Right atrium auricular region (tissue), 2 donors: ENCODE measurements at regions not wholly inside any gene's neighbourhood (a gene's known extent, or its start where the extent isn't known, plus 50 kb on each side); places are given as distances from the start of the nearest gene placed in this dataset.

ENCODE experiments used
- DNase-seq: peaks from one replicate; pipeline ENCODE4 v3.0.0-alpha.2; 2019; ENCODE audit warnings: low spot score
- H3K27ac ChIP-seq, 2 donors: fragments of 200-600 bp; sonication (generic); 1 replicate in 1 of 2; 2 replicates in 1 of 2; pipeline ENCODE4 v1.5.1; 2016 to 2019
- H3K27me3 ChIP-seq, 2 donors: fragments of 200-600 bp; sonication (generic); one replicate each; pipeline versions ENCODE4 v1.5.1 to v1.6.0; 2017 to 2019
- H3K36me3 ChIP-seq: fragments of 200-600 bp; sonication (generic); one replicate; pipeline ENCODE4 v1.5.1; 2016
- H3K4me1 ChIP-seq, 2 donors: fragments of 200-600 bp; sonication (generic); one replicate each; pipeline versions ENCODE4 v1.5.1 to v1.6.0; 2017 to 2019
- H3K4me3 ChIP-seq, 2 donors: fragments of 200-600 bp; sonication (generic); 1 replicate in 1 of 2; 2 replicates in 1 of 2; pipeline ENCODE4 v1.5.1; 2017 to 2019; ENCODE audit warnings: mild to moderate bottlenecking in 1 of 2, moderate library complexity in 1 of 2
- H3K9me3 ChIP-seq, 2 donors: fragments of 200-600 bp; sonication (generic); one replicate each; pipeline ENCODE4 v1.5.1; 2019
- CTCF ChIP-seq, 2 donors: fragments of 200-600 bp; sonication (generic); IDR thresholded peaks; one replicate each; pipeline ENCODE4 v1.5.1; 2019; ENCODE audit warnings: antibody characterized with exemption in 2 of 2

DNA sequence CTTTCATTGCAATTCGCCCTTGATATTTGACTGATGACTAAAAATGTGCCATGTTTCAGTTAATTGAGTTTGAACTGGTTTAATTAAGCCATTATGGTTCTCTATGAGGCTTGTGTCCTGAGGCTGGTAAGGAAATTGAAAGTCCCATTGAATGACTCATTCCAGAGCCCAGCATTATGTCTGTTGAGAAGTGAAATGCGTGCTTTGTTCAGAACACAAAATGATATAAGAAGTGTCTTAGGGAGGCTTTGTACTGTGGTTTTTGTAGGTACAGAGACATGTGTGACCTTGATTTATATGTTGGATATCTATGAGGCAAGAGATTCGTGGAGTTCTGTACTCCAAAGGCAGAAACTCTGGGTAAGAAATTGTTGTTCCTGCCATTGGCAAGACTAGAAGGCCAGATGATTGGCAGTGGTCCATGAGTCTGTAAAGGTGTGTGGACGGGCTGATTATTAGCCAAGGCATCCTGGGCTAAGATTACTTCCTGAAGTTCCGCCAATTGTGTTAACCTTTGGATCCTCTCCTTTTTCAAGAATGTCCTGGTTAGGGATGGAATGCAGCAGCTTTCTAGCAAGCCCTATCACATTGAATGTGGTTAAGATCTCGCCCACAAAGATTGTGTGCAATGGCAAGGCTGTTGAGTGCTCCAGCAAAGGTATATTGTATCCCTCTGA, 103.7 kb downstream of the NPIPB5 start:
- no peaks in the 10 kb centered on the region for H3K4me1 ChIP-seq
- no peaks in the 10 kb centered on the region for H3K36me3 ChIP-seq
- no peak overlapping the region for H3K4me3 ChIP-seq
- peaks cover 0 to 14% of the 10 kb centered on the region in 2 donors for H3K9me3 ChIP-seq
- H3K27me3 ChIP-seq, result no peaks in the 10 kb centered on the region
- peak; percentile 36 for DNase-seq
- no peak overlapping the region for H3K27ac ChIP-seq
- TF ChIP-seq CTCF (IDR thresholded peaks at IDR 0.05), result no peak

DNA sequence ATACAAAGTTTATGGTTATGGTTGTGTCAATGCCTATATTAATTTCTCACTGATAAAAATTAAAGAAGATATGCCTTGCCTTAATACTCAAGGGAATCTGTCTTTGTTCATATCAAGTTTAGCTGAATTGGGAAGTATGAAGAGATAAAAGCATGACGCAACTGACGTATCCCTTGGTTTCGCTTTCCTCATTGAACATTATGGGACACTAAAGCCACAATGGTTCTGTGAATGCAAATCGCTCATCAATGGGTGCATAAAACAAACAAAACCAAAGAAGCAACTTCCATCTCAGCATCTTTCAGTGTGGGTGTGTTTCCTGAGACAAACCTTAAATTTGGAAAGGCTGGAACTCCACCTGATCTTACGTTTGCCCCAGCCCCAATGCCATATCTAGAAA, 108.2 kb downstream of the NPIPB5 start:
- Histone ChIP-seq H3K9me3 (peaks cover 0 to 10% of the 10 kb centered on the region in 2 donors), H3K27me3 (no peaks in the 10 kb centered on the region), H3K4me3 (no peak overlapping the region), H3K36me3 (no peaks in the 10 kb centered on the region), H3K4me1 (no peaks in the 10 kb centered on the region), H3K27ac (no peak overlapping the region)
- TF ChIP-seq CTCF (IDR thresholded peaks at IDR 0.05), result no peak
- DNase-seq, result no peak

DNA sequence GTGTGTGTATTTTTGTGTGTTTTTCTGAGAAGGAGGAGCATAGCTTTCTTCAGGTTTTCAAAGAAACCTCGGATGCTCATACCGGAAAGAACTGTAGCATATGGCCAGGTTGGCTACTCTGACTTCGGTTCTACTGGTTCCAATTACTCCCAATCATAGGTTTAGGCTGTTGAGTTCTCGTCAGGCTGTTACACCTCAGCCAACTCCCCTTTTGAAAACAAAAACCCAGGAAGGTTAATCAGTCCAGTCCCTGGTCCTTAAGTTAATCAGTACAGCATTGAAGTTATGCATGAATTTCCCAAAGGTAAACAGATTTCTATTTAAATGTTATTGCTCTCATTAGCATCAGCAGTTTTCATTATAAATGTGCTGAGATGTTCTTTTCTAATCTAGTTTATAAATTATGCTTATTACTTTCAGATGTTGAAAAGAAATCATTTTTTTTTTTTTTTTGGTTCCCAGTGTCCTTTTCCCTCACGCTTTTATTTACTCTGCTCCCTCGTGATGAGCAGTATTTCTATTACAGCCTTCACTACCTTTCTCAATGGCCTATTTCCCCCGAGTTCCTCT, 111.0 kb downstream of the NPIPB5 start:
- no peak for DNase-seq
- TF ChIP-seq CTCF (IDR thresholded peaks at IDR 0.05), result no peak
- Histone ChIP-seq H3K4me1 (no peaks in the 10 kb centered on the region), H3K27me3 (no peaks in the 10 kb centered on the region), H3K27ac (no peak overlapping the region), H3K4me3 (no peak overlapping the region), H3K36me3 (no peaks in the 10 kb centered on the region), H3K9me3 (peaks cover 0 to 8% of the 10 kb centered on the region in 2 donors)

GRCh38 chr16:22622703-22623102, 112.0 kb downstream of the NPIPB5 start:
- Histone ChIP-seq H3K9me3 (peaks cover 0 to 8% of the 10 kb centered on the region in 2 donors), H3K27ac (no peak overlapping the region), H3K27me3 (no peaks in the 10 kb centered on the region), H3K4me1 (no peaks in the 10 kb centered on the region), H3K36me3 (no peaks in the 10 kb centered on the region), H3K4me3 (no peak overlapping the region)
- TF ChIP-seq CTCF (IDR thresholded peaks at IDR 0.05), result no peak
- DNase-seq, result no peak

- no peak for TF ChIP-seq CTCF (IDR thresholded peaks at IDR 0.05)
- no peaks in the 10 kb centered on the region for H3K27me3 ChIP-seq
- no peak overlapping the region for H3K27ac ChIP-seq
- H3K4me3 ChIP-seq, result no peak overlapping the region
- peaks cover 0 to 8% of the 10 kb centered on the region in 2 donors for H3K9me3 ChIP-seq
- no peaks in the 10 kb centered on the region for H3K36me3 ChIP-seq
- H3K4me1 ChIP-seq, result no peaks in the 10 kb centered on the region
- no peak for DNase-seq
Observed at GRCh38 chr16:22623351-22623781, 112.7 kb downstream of the NPIPB5 start.
